Omental fat pad (tissue), 3 donors: ENCODE measurements at regions not wholly inside any gene's neighbourhood (a gene's known extent, or its start where the extent isn't known, plus 50 kb on each side); places are given as distances from the start of the nearest gene placed in this dataset.

Source experiments
- ATAC-seq: fragments of 150-250 bp; one replicate; pipeline ENCODE4 v1.9.1; 2016; ENCODE audit warnings: mild to moderate bottlenecking, moderate library complexity; ENCODE audit not compliant: low FRiP score
- DNase-seq: peaks from one replicate; pipeline ENCODE4 v3.0.0-alpha.2; 2019; ENCODE audit warnings: low spot score
- CTCF ChIP-seq, 3 donors: fragments of 450-650 bp; IDR thresholded peaks; one replicate each; pipeline ENCODE4 v1.5.1; 2016 to 2017; ENCODE audit warnings: antibody characterized with exemption in 3 of 3, mild to moderate bottlenecking in 3 of 3, moderate library complexity in 2 of 3

DNA sequence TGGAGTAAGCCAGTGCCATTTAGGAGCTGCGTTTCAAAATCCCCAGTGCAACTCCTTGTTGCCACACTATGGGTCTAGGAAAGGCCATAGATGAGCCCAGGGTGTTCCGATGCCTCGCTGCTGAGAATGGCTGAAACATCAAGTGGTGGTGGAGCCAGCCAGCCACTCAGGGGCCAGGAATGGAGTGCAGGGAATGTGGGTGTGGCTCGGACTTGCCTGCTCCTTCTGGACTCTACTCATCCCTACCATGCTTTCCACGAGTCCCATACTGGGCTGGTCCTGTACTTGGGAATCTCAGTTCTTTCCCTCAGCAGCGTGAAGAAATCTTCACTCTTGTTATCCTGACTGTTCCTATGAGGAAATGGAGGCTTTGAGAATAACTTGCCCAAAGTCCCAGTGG, 143.5 kb downstream of the INSIG2 start:
- DNase-seq (no peak), ATAC-seq (no peak)
- no peak for TF ChIP-seq CTCF (IDR thresholded peaks at IDR 0.05)

- DNase-seq (no peak), ATAC-seq (no peak)
- TF ChIP-seq CTCF (IDR thresholded peaks at IDR 0.05): no peak
Observed at GRCh38 chr2:118227698-118228508, 139.6 kb downstream of the INSIG2 start.

DNA sequence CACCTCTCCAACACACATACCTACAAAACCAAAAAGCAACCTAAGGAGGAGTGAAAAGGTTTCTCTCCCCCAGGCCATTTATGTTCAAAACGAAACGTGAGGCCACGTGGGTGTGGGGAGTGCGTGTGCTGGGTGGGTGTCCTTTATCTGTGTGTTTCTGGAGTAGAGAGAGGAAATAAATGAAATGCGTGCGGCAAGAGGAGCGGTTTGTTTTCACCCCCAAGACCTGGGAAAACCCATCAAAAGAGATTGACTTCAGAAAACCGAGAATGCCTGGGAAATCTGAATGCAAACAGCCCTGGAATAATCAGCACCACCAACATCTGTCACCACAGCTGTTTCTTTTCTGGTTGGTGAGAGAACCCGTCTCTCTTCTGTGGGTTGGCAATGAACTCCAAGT, 137.4 kb downstream of the INSIG2 start:
- DNase-seq (no peak), ATAC-seq (no peak)
- TF ChIP-seq CTCF (IDR thresholded peaks at IDR 0.05): no peak

GRCh38 chr2:118224895-118225311, 136.6 kb downstream of the INSIG2 start:
- no peak for ATAC-seq
- no peak for DNase-seq
- TF ChIP-seq CTCF (IDR thresholded peaks at IDR 0.05): no peak

DNA sequence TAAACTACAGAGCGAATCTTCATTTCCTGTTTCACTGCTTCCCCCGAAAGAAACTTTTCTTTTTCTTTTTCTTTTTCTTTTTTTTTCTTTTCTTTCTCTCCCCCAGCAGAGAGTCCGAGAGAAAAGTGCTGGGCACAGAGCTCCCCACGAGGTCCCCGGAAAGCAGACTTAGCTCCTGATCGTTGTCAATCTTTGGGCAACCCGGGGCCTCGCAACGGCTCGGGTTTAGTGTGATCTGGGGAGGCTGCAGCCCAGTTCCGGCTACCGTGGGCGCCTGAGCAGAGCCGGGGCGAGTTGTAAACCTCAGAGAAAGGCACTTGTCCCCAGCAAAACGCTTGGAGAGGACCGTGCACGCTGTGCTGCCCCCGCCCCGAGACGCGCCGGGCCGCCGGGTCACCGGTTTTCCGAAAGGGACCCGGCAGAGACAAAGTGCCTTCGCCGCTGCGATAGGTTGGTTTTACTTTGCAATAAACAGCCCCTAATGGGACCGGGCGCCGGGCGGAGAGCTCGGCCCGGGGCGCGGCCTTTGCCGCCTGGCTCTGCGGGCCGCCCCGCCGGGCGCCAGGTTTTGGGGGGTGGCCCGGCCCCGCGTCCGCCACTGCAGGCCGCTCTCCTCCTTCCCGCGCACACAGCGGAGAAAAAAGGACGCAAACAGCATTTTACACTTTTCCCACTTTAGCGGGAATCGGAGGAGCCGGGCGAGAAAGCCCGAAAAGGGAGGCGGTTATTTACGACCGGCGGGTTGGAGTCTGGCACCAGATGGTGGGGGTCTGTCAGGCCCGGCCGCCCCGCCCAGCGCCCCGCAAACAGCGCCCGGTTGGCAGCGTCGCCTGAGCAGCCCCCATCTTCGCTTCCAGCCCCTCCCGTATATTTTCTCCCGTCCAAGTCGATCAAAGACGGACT, 136.0 kb downstream of the INSIG2 start:
- DNase-seq (no peak), ATAC-seq (no peak)
- no peak for TF ChIP-seq CTCF (IDR thresholded peaks at IDR 0.05)

DNA sequence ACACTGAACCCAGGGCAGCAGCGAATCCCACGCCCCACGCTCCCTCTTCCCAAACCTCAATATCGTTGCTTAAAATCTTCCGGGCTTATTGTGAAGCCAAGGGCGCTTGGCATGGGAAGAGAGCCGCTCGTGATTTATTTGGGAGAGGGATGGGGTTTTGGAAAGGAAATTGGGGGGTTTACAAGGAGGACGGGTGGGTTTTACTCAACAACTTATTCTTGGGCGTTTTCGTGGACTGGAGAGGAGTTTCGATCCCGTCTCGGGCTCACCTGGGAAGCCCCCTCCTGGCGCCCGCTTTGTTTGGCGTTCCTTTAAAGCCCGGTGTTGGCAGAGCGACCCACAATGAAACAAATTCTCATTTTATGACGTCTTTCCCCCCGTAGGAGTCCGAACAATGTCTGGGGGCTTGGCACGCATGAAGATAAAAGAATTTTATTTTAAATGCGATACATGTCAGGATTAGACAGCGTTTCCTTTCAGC, 135.3 kb downstream of the INSIG2 start:
- ATAC-seq (no peak), DNase-seq (no peak)
- no peak for TF ChIP-seq CTCF (IDR thresholded peaks at IDR 0.05)
